B cell (primary cell): ENCODE measurements at regions not wholly inside any gene's neighbourhood (a gene's known extent, or its start where the extent isn't known, plus 50 kb on each side); places are given as distances from the start of the nearest gene placed in this dataset.

Source experiments
- ATAC-seq: fragments of 200-7000 bp; cut with Tn5 transposase; one replicate; pipeline ENCODE4 v1.10.0; 2021; ENCODE audit warnings: low read depth, mild to moderate bottlenecking, moderate number of reproducible peaks, moderate library complexity
- CTCF ChIA-PET: fragments of 350-600 bp; sonication (Branson Sonifier 250); formaldehyde crosslinking; loops from one replicate; lab custom pipeline; 2021; ENCODE audit warnings: antibody characterized with exemption, inconsistent platforms; lab: Charles Lee
- POLR2A ChIA-PET: fragments of 350-600 bp; sonication (Branson Sonifier 250); formaldehyde crosslinking; loops from one replicate; lab custom pipeline; 2021; ENCODE audit warnings: antibody characterized with exemption; lab: Charles Lee
- DNase-seq: peaks from one replicate; pipeline ENCODE4 v3.0.0; 2013
- H2AFZ ChIP-seq: 2 replicates; pipeline ENCODE4 v1.6.1; 2012; ENCODE audit warnings: mild to moderate bottlenecking, low read depth, low read length; ENCODE audit not compliant: insufficient read depth, poor library complexity, severe bottlenecking
- H3K27ac ChIP-seq, 2 donors: 1 replicate in 1 of 2; 2 replicates in 1 of 2; pipeline ENCODE4 v1.5.1; 2012 to 2013; ENCODE audit warnings: low read length in 2 of 2, mild to moderate bottlenecking in 2 of 2, moderate library complexity in 1 of 2
- H3K27me3 ChIP-seq, 4 experiments: fragments of 200-600 bp in 1 of 4; sonication (generic) in 1 of 4; replicated peaks in 1 of 4; 1 replicate in 2 of 4; 2 replicates in 2 of 4; pipeline versions ENCODE4 v1.6.1 to v1.7.0; 2013 to 2016; ENCODE audit warnings: low read length in 3 of 4, mild to moderate bottlenecking in 2 of 4, mixed read lengths in 1 of 4, moderate library complexity in 1 of 4; ENCODE audit not compliant: insufficient read depth in 4 of 4, control insufficient read depth in 3 of 4; ENCODE audit errors: control extremely low read depth in 1 of 4
- H3K36me3 ChIP-seq, 2 experiments: replicated peaks in 1 of 2; 1 replicate in 1 of 2; 2 replicates in 1 of 2; pipeline versions ENCODE4 v1.6.1 to v1.7.1; 2013; ENCODE audit warnings: low read length in 1 of 2; ENCODE audit not compliant: insufficient read depth in 2 of 2, control insufficient read depth in 1 of 2; ENCODE audit errors: control extremely low read depth in 1 of 2, extremely low read depth in 1 of 2
- H3K4me1 ChIP-seq, 2 donors: fragments of 200-600 bp in 1 of 2; sonication (generic) in 1 of 2; 1 replicate in 1 of 2; 2 replicates in 1 of 2; pipeline versions ENCODE4 v1.5.1 to v1.6.1; 2013 to 2017; ENCODE audit warnings: low read length in 2 of 2; ENCODE audit not compliant: control insufficient read depth in 2 of 2, insufficient read depth in 2 of 2
- H3K4me2 ChIP-seq: replicated peaks from 2 replicates; pipeline ENCODE3; 2012; ENCODE audit warnings: mild to moderate bottlenecking, low read depth, low read length; ENCODE audit not compliant: poor library complexity, severe bottlenecking
- H3K4me3 ChIP-seq, 5 experiments: fragments of 200-600 bp in 1 of 5; sonication (generic) in 1 of 5; 1 replicate in 3 of 5; 2 replicates in 2 of 5; pipeline versions ENCODE4 v1.5.1 to v1.7.0; 2011 to 2016; ENCODE audit warnings: low read length in 4 of 5, mild to moderate bottlenecking in 4 of 5, low read depth in 2 of 5, control low read depth in 1 of 5, moderate library complexity in 1 of 5; ENCODE audit not compliant: insufficient read depth in 1 of 5; ENCODE audit errors: control extremely low read depth in 1 of 5, extremely low read depth in 1 of 5
- H3K79me2 ChIP-seq: fragments of 200-600 bp; sonication (generic); one replicate; pipeline ENCODE4 v1.6.0; 2016; ENCODE audit warnings: low read length; ENCODE audit not compliant: control insufficient read depth, insufficient read depth
- H3K9ac ChIP-seq: fragments of 200-600 bp; sonication (generic); 2 replicates; pipeline ENCODE4 v1.6.1; 2017; ENCODE audit warnings: mild to moderate bottlenecking, low read length, moderate library complexity
- H3K9me3 ChIP-seq, 3 donors: one replicate each; pipeline versions ENCODE4 v1.6.1 to v1.7.1; 2013; ENCODE audit warnings: low read length in 2 of 3; ENCODE audit not compliant: control insufficient read depth in 2 of 3, insufficient read depth in 1 of 3; ENCODE audit errors: control extremely low read depth in 1 of 3
- H4K20me1 ChIP-seq: 2 replicates; pipeline ENCODE4 v1.6.0; 2012; ENCODE audit warnings: mild to moderate bottlenecking, low read length; ENCODE audit not compliant: insufficient read depth, control insufficient read depth, poor library complexity, severe bottlenecking
- H3K27ac Mint-ChIP-seq: one replicate; pipeline ENCODE4 v1.8.0; 2021; ENCODE audit warnings: mixed read lengths
- H3K27me3 Mint-ChIP-seq: one replicate; pipeline ENCODE4 v1.8.0; 2021; ENCODE audit warnings: mixed read lengths
- H3K4me1 Mint-ChIP-seq: one replicate; pipeline ENCODE4 v1.8.0; 2021; ENCODE audit warnings: mixed read lengths
- H3K4me3 Mint-ChIP-seq: one replicate; pipeline ENCODE4 v1.8.0; 2021; ENCODE audit warnings: mixed read lengths
- H3K9me3 Mint-ChIP-seq: one replicate; pipeline ENCODE4 v1.8.0; 2022; ENCODE audit warnings: mixed read lengths; ENCODE audit not compliant: insufficient read depth
- EZH2 ChIP-seq: IDR thresholded peaks from 2 replicates; pipeline ENCODE4 v1.6.1; 2012; ENCODE audit warnings: borderline replicate concordance, low read depth, mild to moderate bottlenecking, moderate library complexity, low read length; ENCODE audit not compliant: insufficient read depth, poor library complexity, severe bottlenecking
- WGBS: methylation state at CpG from one replicate; pipeline ENCODE4 v1.1.5; 2013; ENCODE audit warnings: missing lambda C conversion rate; ENCODE audit not compliant: insufficient coverage; 5-methylcytosine and 5-hydroxymethylcytosine counted together
- intact Hi-C: fragments of 100-400 bp; cut with micrococcal nuclease; formaldehyde crosslinking; loops from one replicate; pipeline ENCODE4 v1.10.0; 2022
- TF ChIP-seq, protein P1 (sequence below): fragments of 200-600 bp; IDR thresholded peaks from one replicate; pipeline ENCODE4 v1.8.0; 2022; ENCODE audit warnings: antibody characterized with exemption, mild to moderate bottlenecking

DNA sequence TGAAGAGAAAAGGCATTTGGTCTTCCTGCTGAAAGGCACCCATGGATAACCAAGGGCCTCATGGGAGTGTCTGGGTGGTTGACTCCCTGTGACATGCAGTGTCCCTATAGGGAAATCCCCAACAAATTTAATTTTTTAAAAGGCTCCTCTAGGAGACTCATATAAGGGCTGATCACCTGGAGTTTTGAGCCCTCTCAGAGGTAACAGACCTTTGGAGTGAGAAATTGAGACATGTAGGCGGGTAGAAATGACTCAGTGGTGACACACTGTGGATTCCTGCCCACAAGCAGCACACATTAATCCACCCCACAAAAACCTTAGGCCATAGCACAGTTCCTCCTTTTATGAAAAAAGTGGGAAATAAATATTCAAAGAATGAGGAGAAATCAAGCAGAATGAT, 557.0 kb upstream of the CNTNAP5 start:
- no peaks in the 10 kb centered on the region for H3K27me3 Mint-ChIP-seq
- no peak overlapping the region for H3K4me2 ChIP-seq
- no peaks in the 10 kb centered on the region for H3K79me2 ChIP-seq
- H2AFZ ChIP-seq = no peak overlapping the region
- no peak overlapping the region for H3K27ac ChIP-seq
- H3K4me1 Mint-ChIP-seq = no peaks in the 10 kb centered on the region
- TF ChIP-seq EZH2 = no peak
- TF ChIP-seq, protein P1, sequence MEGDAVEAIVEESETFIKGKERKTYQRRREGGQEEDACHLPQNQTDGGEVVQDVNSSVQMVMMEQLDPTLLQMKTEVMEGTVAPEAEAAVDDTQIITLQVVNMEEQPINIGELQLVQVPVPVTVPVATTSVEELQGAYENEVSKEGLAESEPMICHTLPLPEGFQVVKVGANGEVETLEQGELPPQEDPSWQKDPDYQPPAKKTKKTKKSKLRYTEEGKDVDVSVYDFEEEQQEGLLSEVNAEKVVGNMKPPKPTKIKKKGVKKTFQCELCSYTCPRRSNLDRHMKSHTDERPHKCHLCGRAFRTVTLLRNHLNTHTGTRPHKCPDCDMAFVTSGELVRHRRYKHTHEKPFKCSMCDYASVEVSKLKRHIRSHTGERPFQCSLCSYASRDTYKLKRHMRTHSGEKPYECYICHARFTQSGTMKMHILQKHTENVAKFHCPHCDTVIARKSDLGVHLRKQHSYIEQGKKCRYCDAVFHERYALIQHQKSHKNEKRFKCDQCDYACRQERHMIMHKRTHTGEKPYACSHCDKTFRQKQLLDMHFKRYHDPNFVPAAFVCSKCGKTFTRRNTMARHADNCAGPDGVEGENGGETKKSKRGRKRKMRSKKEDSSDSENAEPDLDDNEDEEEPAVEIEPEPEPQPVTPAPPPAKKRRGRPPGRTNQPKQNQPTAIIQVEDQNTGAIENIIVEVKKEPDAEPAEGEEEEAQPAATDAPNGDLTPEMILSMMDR = no peak
- H3K9me3 ChIP-seq = no peaks in the 10 kb centered on the region
- no peak overlapping the region for H3K4me3 ChIP-seq
- POLR2A ChIA-PET = no interaction called here
- H4K20me1 ChIP-seq = no peaks in the 10 kb centered on the region
- CTCF ChIA-PET = no interaction called here
- WGBS = no CpG with 5 or more reads among the region's 1 CpG
- DNase-seq (no peak), ATAC-seq (no peak)
- intact Hi-C loops = no loop called here
- H3K27me3 ChIP-seq = no peaks in the 10 kb centered on the region
- H3K4me1 ChIP-seq = no peaks in the 10 kb centered on the region
- H3K9me3 Mint-ChIP-seq = peaks cover 3% of the 10 kb centered on the region
- no peak overlapping the region for H3K9ac ChIP-seq
- H3K27ac Mint-ChIP-seq = no peak overlapping the region
- no peak overlapping the region for H3K4me3 Mint-ChIP-seq
- H3K36me3 ChIP-seq = no peaks in the 10 kb centered on the region

DNA sequence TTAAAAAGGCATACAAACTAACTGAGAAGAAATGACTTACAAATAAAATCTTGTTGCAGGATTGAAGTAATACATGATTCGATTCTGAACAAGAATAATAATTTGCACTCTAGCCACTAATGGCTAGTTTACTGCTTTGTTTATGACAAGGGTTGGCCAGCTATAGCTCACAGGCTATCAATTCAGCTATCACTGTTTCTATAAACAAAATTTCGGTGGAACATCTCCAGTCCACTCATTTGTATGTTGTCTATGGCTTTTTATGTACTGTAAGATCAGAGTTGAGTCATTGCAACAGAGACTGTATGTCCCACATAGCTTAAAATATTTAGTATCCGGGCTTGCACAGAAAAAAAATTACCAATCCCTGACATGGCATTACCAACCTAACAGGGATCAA, 543.7 kb upstream of the CNTNAP5 start:
- ChIA-PET CTCF (no interaction called here), POLR2A (no interaction called here)
- Mint-ChIP-seq H3K4me3 (no peak overlapping the region), H3K9me3 (no peaks in the 10 kb centered on the region), H3K4me1 (no peaks in the 10 kb centered on the region), H3K27ac (no peak overlapping the region), H3K27me3 (no peaks in the 10 kb centered on the region)
- no CpG with 5 or more reads among the region's 3 CpGs for WGBS
- peaks cover 0 to 3% (median 0%) of the 10 kb centered on the region in 3 donors for H3K9me3 ChIP-seq
- no peaks in the 10 kb centered on the region for H3K36me3 ChIP-seq
- no peak overlapping the region for H3K4me2 ChIP-seq
- H3K27ac ChIP-seq = no peak overlapping the region
- DNase-seq = no peak
- H3K79me2 ChIP-seq = no peaks in the 10 kb centered on the region
- H3K27me3 ChIP-seq = no peaks in the 10 kb centered on the region
- no peak overlapping the region for H3K4me3 ChIP-seq
- ATAC-seq = no peak
- no peaks in the 10 kb centered on the region for H3K4me1 ChIP-seq
- no peak overlapping the region for H2AFZ ChIP-seq
- H4K20me1 ChIP-seq = no peaks in the 10 kb centered on the region
- no peak for TF ChIP-seq EZH2
- TF ChIP-seq, protein P1 = no peak
- H3K9ac ChIP-seq = no peak overlapping the region
- intact Hi-C loops = no loop called here
